NCI-H2107 (cell line): ENCODE measurements at regions not wholly inside any gene's neighbourhood (a gene's known extent, or its start where the extent isn't known, plus 50 kb on each side); places are given as distances from the start of the nearest gene placed in this dataset.

Experiments
- DNase-seq: peaks from one replicate; lab custom pipeline; 2025; lab: John Stamatoyannopoulos, UW

GRCh38 chr14:54129850-54130640, 173.4 kb upstream of the BMP4 start:
- DNase-seq = no peak

- DNase-seq = no peak
These were observed 175.9 kb upstream of the BMP4 start for GRCh38 chr14:54132496-54132895.

GRCh38 chr14:54133896-54134295, 177.3 kb upstream of the BMP4 start:
- no peak for DNase-seq

GRCh38 chr14:54135804-54136280, 179.2 kb upstream of the BMP4 start:
- DNase-seq = no peak

GRCh38 chr14:54136894-54137613, 180.4 kb upstream of the BMP4 start:
- no peak for DNase-seq

GRCh38 chr14:54137614-54137961, 181.0 kb upstream of the BMP4 start:
- no peak for DNase-seq

GRCh38 chr14:54138024-54138353, 181.4 kb upstream of the BMP4 start:
- DNase-seq = no peak

- DNase-seq = no peak
These were observed 181.9 kb upstream of the BMP4 start for GRCh38 chr14:54138354-54139038.

- DNase-seq = no peak
These were observed 183.9 kb upstream of the BMP4 start for GRCh38 chr14:54140551-54140950.

- no peak for DNase-seq
These were observed 190.0 kb upstream of the BMP4 start for GRCh38 chr14:54146601-54147000.

- no peak for DNase-seq
These were observed 190.7 kb upstream of the BMP4 start for GRCh38 chr14:54147282-54147681.

GRCh38 chr14:54147758-54148157, 191.1 kb upstream of the BMP4 start:
- no peak for DNase-seq

GRCh38 chr14:54148251-54148650, 191.6 kb upstream of the BMP4 start:
- DNase-seq = no peak

GRCh38 chr14:54152351-54152750, 195.7 kb upstream of the BMP4 start:
- no peak for DNase-seq

- no peak for DNase-seq
These were observed 209.7 kb upstream of the BMP4 start for GRCh38 chr14:54166049-54166950.

- no peak for DNase-seq
These were observed 211.9 kb upstream of the BMP4 start for GRCh38 chr14:54168489-54168888.

- DNase-seq = no peak
These were observed 212.8 kb upstream of the BMP4 start for GRCh38 chr14:54169254-54169924.

GRCh38 chr14:54170301-54170700, 213.7 kb upstream of the BMP4 start:
- no peak for DNase-seq

- DNase-seq = no peak
These were observed 215.5 kb upstream of the BMP4 start for GRCh38 chr14:54172114-54172513.

GRCh38 chr14:54172562-54172961, 215.9 kb upstream of the BMP4 start:
- no peak for DNase-seq

GRCh38 chr14:54173802-54174201, 217.2 kb upstream of the BMP4 start:
- DNase-seq = no peak
